Urinary bladder (tissue), 3 donors: ENCODE measurements at regions not wholly inside any gene's neighbourhood (a gene's known extent, or its start where the extent isn't known, plus 50 kb on each side); places are given as distances from the start of the nearest gene placed in this dataset.

Experiments used
- DNase-seq: peaks from one replicate; pipeline ENCODE4 v3.0.0-alpha.2; 2015; ENCODE audit errors: extremely low spot score
- H3K27ac ChIP-seq: one replicate; pipeline ENCODE4 v1.5.1; 2013; ENCODE audit warnings: low read depth, mild to moderate bottlenecking, moderate library complexity
- H3K36me3 ChIP-seq: one replicate; pipeline ENCODE4 v1.6.1; 2013; ENCODE audit warnings: mild to moderate bottlenecking, moderate library complexity; ENCODE audit not compliant: insufficient read depth
- H3K4me1 ChIP-seq: one replicate; pipeline ENCODE4 v1.6.1; 2013; ENCODE audit warnings: mild to moderate bottlenecking, moderate library complexity; ENCODE audit not compliant: insufficient read depth
- H3K4me3 ChIP-seq: one replicate; pipeline ENCODE4 v1.5.1; 2013; ENCODE audit warnings: low read depth, low read length
- WGBS: extraction: QIAGEN DNeasy Blood & Tissue Kit; methylation state at CpG from one replicate; pipeline ENCODE4 v1.1.7; 2013; 5-methylcytosine and 5-hydroxymethylcytosine counted together
- donor health status: healthy with polysubstance abuse.
- donor health status: healthy.

GRCh38 chr16:64168371-64168770 is 953.5 kb downstream of the CDH11 start:
- H3K4me1 ChIP-seq, result no peaks in the 10 kb centered on the region
- DNase-seq, result no peak
- WGBS, result 89% methylated on average over 1 of the region's 1 CpG
- H3K4me3 ChIP-seq, result no peak overlapping the region
- no peak overlapping the region for H3K27ac ChIP-seq
- no peaks in the 10 kb centered on the region for H3K36me3 ChIP-seq

- H3K27ac ChIP-seq, result no peak overlapping the region
- H3K4me1 ChIP-seq, result no peaks in the 10 kb centered on the region
- no peak overlapping the region for H3K4me3 ChIP-seq
- WGBS, result 86% methylated on average over 12 of the region's 12 CpGs
- no peaks in the 10 kb centered on the region for H3K36me3 ChIP-seq
- no peak for DNase-seq
Measured at GRCh38 chr16:64167936-64168335, 953.9 kb downstream of the CDH11 start.

GRCh38 chr16:64165368-64165767 is 956.5 kb downstream of the CDH11 start:
- no peak for DNase-seq
- Histone ChIP-seq H3K4me3 (no peak overlapping the region), H3K4me1 (no peaks in the 10 kb centered on the region), H3K27ac (no peak overlapping the region), H3K36me3 (no peaks in the 10 kb centered on the region)
- 96% methylated on average over 7 of the region's 7 CpGs for WGBS

- no peak for DNase-seq
- no peak overlapping the region for H3K27ac ChIP-seq
- WGBS, result 79% methylated on average over 4 of the region's 4 CpGs
- no peaks in the 10 kb centered on the region for H3K4me1 ChIP-seq
- no peak overlapping the region for H3K4me3 ChIP-seq
- H3K36me3 ChIP-seq, result no peaks in the 10 kb centered on the region
Measured at GRCh38 chr16:64162613-64163375, 959.1 kb downstream of the CDH11 start.

GRCh38 chr16:64159976-64160375 is 961.9 kb downstream of the CDH11 start:
- DNase-seq, result no peak
- H3K36me3 ChIP-seq, result no peaks in the 10 kb centered on the region
- H3K4me1 ChIP-seq, result no peaks in the 10 kb centered on the region
- 57% methylated on average over 2 of the region's 2 CpGs for WGBS
- no peak overlapping the region for H3K4me3 ChIP-seq
- H3K27ac ChIP-seq, result no peak overlapping the region

GRCh38 chr16:64158941-64159588 is 962.8 kb downstream of the CDH11 start:
- Histone ChIP-seq H3K4me1 (no peaks in the 10 kb centered on the region), H3K36me3 (no peaks in the 10 kb centered on the region), H3K4me3 (no peak overlapping the region), H3K27ac (no peak overlapping the region)
- DNase-seq, result no peak
- 90% methylated on average over 2 of the region's 2 CpGs for WGBS

- H3K36me3 ChIP-seq, result no peaks in the 10 kb centered on the region
- no peak for DNase-seq
- 79% methylated on average over 3 of the region's 3 CpGs for WGBS
- H3K27ac ChIP-seq, result no peak overlapping the region
- no peaks in the 10 kb centered on the region for H3K4me1 ChIP-seq
- no peak overlapping the region for H3K4me3 ChIP-seq
Measured at GRCh38 chr16:64153718-64154117, 968.1 kb downstream of the CDH11 start.

GRCh38 chr16:64151990-64152767 is 969.7 kb downstream of the CDH11 start:
- H3K36me3 ChIP-seq, result no peaks in the 10 kb centered on the region
- WGBS, result 89% methylated on average over 5 of the region's 5 CpGs
- DNase-seq, result no peak
- no peak overlapping the region for H3K27ac ChIP-seq
- H3K4me3 ChIP-seq, result no peak overlapping the region
- H3K4me1 ChIP-seq, result no peaks in the 10 kb centered on the region

- no peak overlapping the region for H3K27ac ChIP-seq
- H3K4me3 ChIP-seq, result no peak overlapping the region
- WGBS, result 65% methylated on average over 3 of the region's 3 CpGs
- H3K4me1 ChIP-seq, result no peaks in the 10 kb centered on the region
- H3K36me3 ChIP-seq, result no peaks in the 10 kb centered on the region
- DNase-seq, result no peak
Measured at GRCh38 chr16:64150193-64150592, 971.7 kb downstream of the CDH11 start.

GRCh38 chr16:64149756-64150155 is 972.1 kb downstream of the CDH11 start:
- no peak for DNase-seq
- WGBS, result 82% methylated on average over 2 of the region's 2 CpGs
- Histone ChIP-seq H3K27ac (no peak overlapping the region), H3K36me3 (no peaks in the 10 kb centered on the region), H3K4me1 (no peaks in the 10 kb centered on the region), H3K4me3 (no peak overlapping the region)

GRCh38 chr16:64148356-64148755 is 973.5 kb downstream of the CDH11 start:
- no peaks in the 10 kb centered on the region for H3K36me3 ChIP-seq
- H3K4me3 ChIP-seq, result no peak overlapping the region
- DNase-seq, result no peak
- 98% methylated on average over 1 of the region's 1 CpG for WGBS
- H3K4me1 ChIP-seq, result no peaks in the 10 kb centered on the region
- H3K27ac ChIP-seq, result no peak overlapping the region

GRCh38 chr16:64147941-64148340 is 973.9 kb downstream of the CDH11 start:
- Histone ChIP-seq H3K4me3 (no peak overlapping the region), H3K36me3 (no peaks in the 10 kb centered on the region), H3K27ac (no peak overlapping the region), H3K4me1 (no peaks in the 10 kb centered on the region)
- no peak for DNase-seq
- 93% methylated on average over 3 of the region's 3 CpGs for WGBS

GRCh38 chr16:64144617-64145016 is 977.2 kb downstream of the CDH11 start:
- no peaks in the 10 kb centered on the region for H3K4me1 ChIP-seq
- H3K4me3 ChIP-seq, result no peak overlapping the region
- no peak overlapping the region for H3K27ac ChIP-seq
- WGBS, result 26% methylated on average over 2 of the region's 2 CpGs
- H3K36me3 ChIP-seq, result peaks cover 2% of the 10 kb centered on the region
- no peak for DNase-seq

- WGBS, result 89% methylated on average over 2 of the region's 2 CpGs
- H3K27ac ChIP-seq, result no peak overlapping the region
- no peaks in the 10 kb centered on the region for H3K4me1 ChIP-seq
- H3K4me3 ChIP-seq, result no peak overlapping the region
- peaks cover 2% of the 10 kb centered on the region for H3K36me3 ChIP-seq
- DNase-seq, result no peak
Measured at GRCh38 chr16:64138621-64139020, 983.2 kb downstream of the CDH11 start.
